PC-3 (cell line): ENCODE measurements at regions not wholly inside any gene's neighbourhood (a gene's known extent, or its start where the extent isn't known, plus 50 kb on each side); places are given as distances from the start of the nearest gene placed in this dataset.

ENCODE experiments used
- ATAC-seq: fragments of 200-7000 bp; cut with Tn5 transposase; 2 replicates; pipeline ENCODE4 v1.9.1; 2020; ENCODE audit warnings: mild to moderate bottlenecking, moderate library complexity
- BruUV-seq: library from RNA; stranded (reverse); fragments of 400-500 nt; replicated peaks from 2 replicates; lab custom pipeline; 2021; lab: Mats Ljungman, UMichigan
- CTCF ChIA-PET: fragments of 300-600 bp; sonication (Branson Sonifier 250); formaldehyde crosslinking; loops from one replicate; lab custom pipeline; 2022; ENCODE audit warnings: antibody characterized with exemption; lab: Charles Lee
- POLR2A ChIA-PET: fragments of 300-600 bp; sonication (Branson Sonifier 250); formaldehyde crosslinking; loops from one replicate; lab custom pipeline; 2022; ENCODE audit warnings: antibody characterized with exemption; ENCODE audit not compliant: unreplicated experiment; lab: Charles Lee
- DNase-seq: peaks from one replicate; pipeline ENCODE4 v3.0.0-alpha.2; 2015
- H2AFZ ChIP-seq: fragments of 300-600 bp; sonication (generic); 2 replicates; pipeline ENCODE4 v1.6.0; 2016; ENCODE audit warnings: antibody characterized with exemption, low read length
- H3F3A ChIP-seq: fragments of 300-600 bp; sonication (generic); one replicate; pipeline ENCODE4 v1.6.0; 2017; ENCODE audit warnings: antibody characterized with exemption, low read length, control low read depth, mild to moderate bottlenecking; ENCODE audit not compliant: unreplicated experiment
- H3K27ac ChIP-seq: fragments of 300-600 bp; sonication (generic); 2 replicates; pipeline ENCODE4 v1.5.1; 2016; ENCODE audit warnings: mild to moderate bottlenecking, low read length
- H3K27me3 ChIP-seq: fragments of 300-600 bp; sonication (generic); 2 replicates; pipeline ENCODE4 v1.6.1; 2016; ENCODE audit warnings: low read length, mixed read lengths
- H3K36me3 ChIP-seq: fragments of 300-600 bp; sonication (generic); 2 replicates; pipeline ENCODE4 v1.6.1; 2016; ENCODE audit warnings: low read depth, mixed run types, low read length, mixed read lengths
- H3K4me1 ChIP-seq: fragments of 300-600 bp; sonication (generic); 2 replicates; pipeline ENCODE4 v1.5.1; 2016; ENCODE audit warnings: low read length; ENCODE audit not compliant: insufficient read depth
- H3K4me2 ChIP-seq: fragments of 300-600 bp; sonication (generic); 2 replicates; pipeline ENCODE4 v1.6.0; 2016; ENCODE audit warnings: low read length
- H3K4me3 ChIP-seq: fragments of 300-600 bp; sonication (generic); 2 replicates; pipeline ENCODE4 v1.5.1; 2016; ENCODE audit warnings: mild to moderate bottlenecking, low read length, mixed read lengths
- H3K79me2 ChIP-seq: fragments of 300-600 bp; sonication (generic); 2 replicates; pipeline ENCODE4 v1.6.1; 2017; ENCODE audit warnings: low read length, mixed read lengths
- H3K9ac ChIP-seq: fragments of 300-600 bp; sonication (generic); 2 replicates; pipeline ENCODE4 v1.6.0; 2016; ENCODE audit warnings: mild to moderate bottlenecking, low read length
- H3K9me2 ChIP-seq: fragments of 300-600 bp; sonication (generic); replicated peaks from 2 replicates; pipeline ENCODE4 v1.6.1; 2016; ENCODE audit warnings: mixed run types, low read length, mixed read lengths
- H3K9me3 ChIP-seq: fragments of 300-600 bp; sonication (generic); 2 replicates; pipeline ENCODE4 v1.6.1; 2016; ENCODE audit warnings: low read length, mixed read lengths
- H4K20me1 ChIP-seq: fragments of 300-600 bp; sonication (generic); 2 replicates; pipeline ENCODE4 v1.6.1; 2016; ENCODE audit warnings: low read length, mixed read lengths
- EZH2 ChIP-seq: fragments of 300-600 bp; sonication (generic); IDR thresholded peaks from one replicate; pipeline ENCODE4 v1.6.1; 2017; ENCODE audit warnings: antibody characterized with exemption, mild to moderate bottlenecking, low read length; ENCODE audit not compliant: unreplicated experiment
- EZH2phosphoT487 ChIP-seq: fragments of 300-600 bp; sonication (generic); IDR thresholded peaks from 2 replicates; pipeline ENCODE4 v1.6.1; 2018; ENCODE audit warnings: mild to moderate bottlenecking, antibody characterized with exemption, low read length, borderline replicate concordance
- intact Hi-C: fragments of 100-400 bp; cut with micrococcal nuclease; formaldehyde crosslinking; loops from 2 replicates; pipeline ENCODE4 v1.9.0; 2023
- TF ChIP-seq, protein P1 (sequence below): fragments of 300-600 bp; sonication (generic); conservative IDR thresholded peaks from 2 replicates; pipeline ENCODE4 v1.5.1; 2017; ENCODE audit warnings: antibody characterized with exemption, low read depth, mild to moderate bottlenecking, low read length

- Histone ChIP-seq H3K27ac (no peak overlapping the region), H3K9ac (no peak overlapping the region), H3F3A (no peaks in the 10 kb centered on the region), H3K36me3 (no peaks in the 10 kb centered on the region), H3K4me3 (no peak overlapping the region), H4K20me1 (no peaks in the 10 kb centered on the region), H3K9me3 (no peaks in the 10 kb centered on the region), H2AFZ (no peak overlapping the region), H3K27me3 (no peaks in the 10 kb centered on the region), H3K4me2 (no peak overlapping the region), H3K9me2 (no peaks in the 10 kb centered on the region), H3K4me1 (no peaks in the 10 kb centered on the region), H3K79me2 (no peaks in the 10 kb centered on the region)
- intact Hi-C loops, result no loop called here
- TF ChIP-seq EZH2phosphoT487 (no peak), EZH2 (no peak)
- TF ChIP-seq, protein P1, sequence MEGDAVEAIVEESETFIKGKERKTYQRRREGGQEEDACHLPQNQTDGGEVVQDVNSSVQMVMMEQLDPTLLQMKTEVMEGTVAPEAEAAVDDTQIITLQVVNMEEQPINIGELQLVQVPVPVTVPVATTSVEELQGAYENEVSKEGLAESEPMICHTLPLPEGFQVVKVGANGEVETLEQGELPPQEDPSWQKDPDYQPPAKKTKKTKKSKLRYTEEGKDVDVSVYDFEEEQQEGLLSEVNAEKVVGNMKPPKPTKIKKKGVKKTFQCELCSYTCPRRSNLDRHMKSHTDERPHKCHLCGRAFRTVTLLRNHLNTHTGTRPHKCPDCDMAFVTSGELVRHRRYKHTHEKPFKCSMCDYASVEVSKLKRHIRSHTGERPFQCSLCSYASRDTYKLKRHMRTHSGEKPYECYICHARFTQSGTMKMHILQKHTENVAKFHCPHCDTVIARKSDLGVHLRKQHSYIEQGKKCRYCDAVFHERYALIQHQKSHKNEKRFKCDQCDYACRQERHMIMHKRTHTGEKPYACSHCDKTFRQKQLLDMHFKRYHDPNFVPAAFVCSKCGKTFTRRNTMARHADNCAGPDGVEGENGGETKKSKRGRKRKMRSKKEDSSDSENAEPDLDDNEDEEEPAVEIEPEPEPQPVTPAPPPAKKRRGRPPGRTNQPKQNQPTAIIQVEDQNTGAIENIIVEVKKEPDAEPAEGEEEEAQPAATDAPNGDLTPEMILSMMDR, result no peak
- CTCF ChIA-PET, result no interaction called here
- DNase-seq, result no peak
- no peak for ATAC-seq
- POLR2A ChIA-PET, result interaction anchor here (0.7 kb wide), 1 partner anchor 1054 kb away, joined by 4 read pairs; no protein-coding TSS in a partner anchor
- BruUV-seq, result no TSS peak
Observed at GRCh38 chr9:24488896-24489295, 56.8 kb downstream of the IZUMO3 start.

DNA sequence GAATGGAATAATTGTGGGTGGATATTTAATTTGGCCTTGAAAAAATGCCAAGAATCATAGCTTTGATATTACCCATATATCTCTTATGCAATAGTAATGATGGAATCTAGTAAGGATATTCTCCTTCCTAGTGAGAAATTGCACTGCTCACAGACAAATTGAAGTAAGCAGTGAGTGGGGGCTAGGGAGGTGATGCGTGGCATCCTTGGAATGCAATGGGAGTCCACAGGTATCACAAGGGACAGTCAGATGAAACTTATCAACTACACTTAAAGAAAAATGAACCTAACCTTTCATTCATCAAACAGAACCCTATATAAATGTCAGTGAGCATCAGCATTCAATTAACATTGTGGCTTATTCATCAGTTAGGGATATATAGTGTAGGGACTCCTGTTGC, 57.8 kb downstream of the IZUMO3 start:
- CTCF ChIA-PET, result no interaction called here
- no peak overlapping the region for H3K27ac ChIP-seq
- H3K4me3 ChIP-seq, result no peak overlapping the region
- intact Hi-C loops, result no loop called here
- BruUV-seq, result no TSS peak
- no peaks in the 10 kb centered on the region for H3K4me1 ChIP-seq
- H2AFZ ChIP-seq, result no peak overlapping the region
- no peaks in the 10 kb centered on the region for H3K9me3 ChIP-seq
- H3K4me2 ChIP-seq, result no peak overlapping the region
- H3K79me2 ChIP-seq, result no peaks in the 10 kb centered on the region
- TF ChIP-seq EZH2phosphoT487, result no peak
- TF ChIP-seq, protein P1, result no peak
- no peak for TF ChIP-seq EZH2
- H3K36me3 ChIP-seq, result no peaks in the 10 kb centered on the region
- H3K9me2 ChIP-seq, result no peaks in the 10 kb centered on the region
- no peak for DNase-seq
- no peak for ATAC-seq
- POLR2A ChIA-PET, result no interaction called here
- no peaks in the 10 kb centered on the region for H4K20me1 ChIP-seq
- no peak overlapping the region for H3K9ac ChIP-seq
- H3F3A ChIP-seq, result no peaks in the 10 kb centered on the region
- H3K27me3 ChIP-seq, result no peaks in the 10 kb centered on the region

- intact Hi-C loops, result no loop called here
- Histone ChIP-seq H3K27me3 (no peaks in the 10 kb centered on the region), H3K4me3 (no peak overlapping the region), H3K9ac (no peak overlapping the region), H3K36me3 (no peaks in the 10 kb centered on the region), H4K20me1 (no peaks in the 10 kb centered on the region), H3K4me1 (no peaks in the 10 kb centered on the region), H3K9me3 (no peaks in the 10 kb centered on the region), H3K9me2 (no peaks in the 10 kb centered on the region), H3K79me2 (no peaks in the 10 kb centered on the region), H3K27ac (no peak overlapping the region), H2AFZ (no peak overlapping the region), H3K4me2 (no peak overlapping the region), H3F3A (no peaks in the 10 kb centered on the region)
- ChIA-PET POLR2A (interaction anchor here (0.6 kb wide), 1 partner anchor 9 kb away, joined by 4 read pairs; no protein-coding TSS in a partner anchor), CTCF (no interaction called here)
- DNase-seq (no peak), ATAC-seq (no peak)
- no TSS peak for BruUV-seq
- TF ChIP-seq, protein P1, result no peak
- TF ChIP-seq EZH2phosphoT487 (no peak), EZH2 (no peak)
Observed at GRCh38 chr9:24487250-24487861, 58.3 kb downstream of the IZUMO3 start.
